Peyer's patch (tissue), 4 donors: ENCODE measurements at regions not wholly inside any gene's neighbourhood (a gene's known extent, or its start where the extent isn't known, plus 50 kb on each side); places are given as distances from the start of the nearest gene placed in this dataset.

Experiments used
- POLR2A ChIP-seq, 2 donors: fragments of 450-650 bp; IDR thresholded peaks; one replicate each; pipeline ENCODE4 v1.5.1; 2017; ENCODE audit warnings: antibody characterized with exemption in 2 of 2, mild to moderate bottlenecking in 2 of 2, moderate library complexity in 2 of 2
- TF ChIP-seq, protein P1 (sequence below), 6 experiments: fragments of 450-650 bp in 4 of 6; fragments of 200-600 bp in 2 of 6; sonication (generic) in 1 of 6; IDR thresholded peaks; one replicate each; pipeline ENCODE4 v1.5.1; 2017 to 2019; ENCODE audit warnings: antibody characterized with exemption in 6 of 6, mild to moderate bottlenecking in 3 of 6, moderate library complexity in 1 of 6

DNA sequence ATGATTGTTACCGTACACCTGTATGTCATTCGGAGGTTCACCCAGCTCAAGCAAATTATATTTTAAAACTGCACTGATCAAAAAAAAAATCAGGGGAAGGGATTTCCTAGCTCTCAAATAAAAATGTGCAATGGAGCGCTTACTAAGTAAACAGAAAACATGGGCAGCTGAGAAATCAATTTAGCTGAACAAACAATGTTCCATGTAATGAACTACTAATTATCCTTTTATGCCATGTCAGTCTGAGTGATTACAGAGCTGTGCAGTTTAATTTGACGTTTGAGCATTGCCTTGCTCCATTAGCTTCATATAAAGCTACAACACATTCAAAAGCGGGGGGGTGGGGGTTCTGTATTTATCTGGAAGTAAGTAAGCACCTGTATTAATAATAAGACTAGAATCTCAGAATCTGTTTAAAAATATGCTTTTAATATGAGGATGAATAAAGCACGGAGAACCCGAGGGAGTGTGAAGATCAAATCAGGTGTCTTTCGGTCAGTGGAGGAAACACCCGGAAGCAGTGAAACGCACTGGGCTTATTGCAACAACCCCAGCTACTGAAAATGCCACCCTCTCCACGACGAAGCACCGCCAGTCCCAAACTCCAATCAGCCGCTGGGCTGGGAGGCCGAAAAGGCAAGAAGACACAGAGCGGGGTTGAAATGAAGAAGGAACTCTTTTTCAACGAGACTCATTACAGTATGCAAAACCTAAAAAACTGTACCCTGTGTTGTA lies 196.5 kb upstream of the ATP11B start:
- TF ChIP-seq, protein P1, sequence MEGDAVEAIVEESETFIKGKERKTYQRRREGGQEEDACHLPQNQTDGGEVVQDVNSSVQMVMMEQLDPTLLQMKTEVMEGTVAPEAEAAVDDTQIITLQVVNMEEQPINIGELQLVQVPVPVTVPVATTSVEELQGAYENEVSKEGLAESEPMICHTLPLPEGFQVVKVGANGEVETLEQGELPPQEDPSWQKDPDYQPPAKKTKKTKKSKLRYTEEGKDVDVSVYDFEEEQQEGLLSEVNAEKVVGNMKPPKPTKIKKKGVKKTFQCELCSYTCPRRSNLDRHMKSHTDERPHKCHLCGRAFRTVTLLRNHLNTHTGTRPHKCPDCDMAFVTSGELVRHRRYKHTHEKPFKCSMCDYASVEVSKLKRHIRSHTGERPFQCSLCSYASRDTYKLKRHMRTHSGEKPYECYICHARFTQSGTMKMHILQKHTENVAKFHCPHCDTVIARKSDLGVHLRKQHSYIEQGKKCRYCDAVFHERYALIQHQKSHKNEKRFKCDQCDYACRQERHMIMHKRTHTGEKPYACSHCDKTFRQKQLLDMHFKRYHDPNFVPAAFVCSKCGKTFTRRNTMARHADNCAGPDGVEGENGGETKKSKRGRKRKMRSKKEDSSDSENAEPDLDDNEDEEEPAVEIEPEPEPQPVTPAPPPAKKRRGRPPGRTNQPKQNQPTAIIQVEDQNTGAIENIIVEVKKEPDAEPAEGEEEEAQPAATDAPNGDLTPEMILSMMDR (IDR thresholded peaks at IDR 0.05) = no peak
- no peak for TF ChIP-seq POLR2A (IDR thresholded peaks at IDR 0.05)
